Nephron progenitor cell (in vitro differentiated cells): ENCODE measurements at regions not wholly inside any gene's neighbourhood (a gene's known extent, or its start where the extent isn't known, plus 50 kb on each side); places are given as distances from the start of the nearest gene placed in this dataset.
"Not testable (repeated sequence)": the region's sequence is repeated elsewhere in the genome, so short reads cannot be mapped to it uniquely, and the experiment has no call there.

Experiments used
- DNase-seq: peaks from one replicate; pipeline ENCODE4 v3.0.0; 2021
- H3K27ac Mint-ChIP-seq: 2 replicates; pipeline ENCODE4 v1.8.0; 2021; ENCODE audit warnings: mild to moderate bottlenecking, moderate library complexity, mixed read lengths
- H3K27me3 Mint-ChIP-seq: 2 replicates; pipeline ENCODE4 v1.8.0; 2021; ENCODE audit warnings: mild to moderate bottlenecking, low read depth, mixed read lengths; ENCODE audit not compliant: poor library complexity
- H3K36me3 Mint-ChIP-seq: 2 replicates; pipeline ENCODE4 v1.8.0; 2021; ENCODE audit warnings: low read depth, mixed read lengths
- H3K4me1 Mint-ChIP-seq: 2 replicates; pipeline ENCODE4 v1.8.0; 2021; ENCODE audit warnings: mixed read lengths
- H3K4me3 Mint-ChIP-seq: 2 replicates; pipeline ENCODE4 v1.8.0; 2021; ENCODE audit warnings: mild to moderate bottlenecking, moderate library complexity, mixed read lengths
- H3K9me3 Mint-ChIP-seq: 2 replicates; pipeline ENCODE4 v1.8.0; 2021; ENCODE audit warnings: mild to moderate bottlenecking, moderate library complexity, mixed read lengths

- not testable (repeated sequence) for DNase-seq, H3K36me3 Mint-ChIP-seq, H3K27ac Mint-ChIP-seq, H3K27me3 Mint-ChIP-seq, H3K4me1 Mint-ChIP-seq, H3K9me3 Mint-ChIP-seq, H3K4me3 Mint-ChIP-seq
Observed at GRCh38 chr1:206365271-206365670, 105.0 kb upstream of the IKBKE start.

- not testable (repeated sequence) for H3K4me1 Mint-ChIP-seq, H3K36me3 Mint-ChIP-seq, H3K27me3 Mint-ChIP-seq, H3K4me3 Mint-ChIP-seq, H3K27ac Mint-ChIP-seq, DNase-seq, H3K9me3 Mint-ChIP-seq
Observed at GRCh38 chr1:206366131-206366530, 104.1 kb upstream of the IKBKE start.

GRCh38 chr1:206366772-206367171 lies 103.5 kb upstream of the IKBKE start:
- H3K27ac Mint-ChIP-seq, DNase-seq, H3K36me3 Mint-ChIP-seq, H3K4me1 Mint-ChIP-seq, H3K27me3 Mint-ChIP-seq, H3K4me3 Mint-ChIP-seq: not testable (repeated sequence)
- peaks cover 11% of the 10 kb centered on the region for H3K9me3 Mint-ChIP-seq

GRCh38 chr1:206367955-206368622 lies 102.2 kb upstream of the IKBKE start:
- H3K36me3 Mint-ChIP-seq, H3K27me3 Mint-ChIP-seq, H3K4me3 Mint-ChIP-seq, DNase-seq, H3K4me1 Mint-ChIP-seq, H3K27ac Mint-ChIP-seq: not testable (repeated sequence)
- H3K9me3 Mint-ChIP-seq, result peaks cover 11% of the 10 kb centered on the region

GRCh38 chr1:206374725-206375124 lies 95.6 kb upstream of the IKBKE start:
- H3K27ac Mint-ChIP-seq, H3K27me3 Mint-ChIP-seq, H3K4me3 Mint-ChIP-seq, DNase-seq: not testable (repeated sequence)
- H3K36me3 Mint-ChIP-seq, result peaks cover 13% of the 10 kb centered on the region
- H3K4me1 Mint-ChIP-seq, result peaks cover 13% of the 10 kb centered on the region
- H3K9me3 Mint-ChIP-seq, result peaks cover 22% of the 10 kb centered on the region

- H3K27me3 Mint-ChIP-seq, DNase-seq, H3K4me3 Mint-ChIP-seq: not testable (repeated sequence)
- Mint-ChIP-seq H3K4me1 (peaks cover 13% of the 10 kb centered on the region), H3K27ac (peak overlapping the region; percentile 75), H3K9me3 (peaks cover 18% of the 10 kb centered on the region), H3K36me3 (peaks cover 12% of the 10 kb centered on the region)
Observed at GRCh38 chr1:206375552-206375951, 94.7 kb upstream of the IKBKE start.

- not testable (repeated sequence) for H3K27ac Mint-ChIP-seq, DNase-seq, H3K36me3 Mint-ChIP-seq, H3K4me3 Mint-ChIP-seq, H3K27me3 Mint-ChIP-seq
- peaks cover 18% of the 10 kb centered on the region for H3K4me1 Mint-ChIP-seq
- H3K9me3 Mint-ChIP-seq, result peaks cover 10% of the 10 kb centered on the region
Observed at GRCh38 chr1:206378506-206378905, 91.8 kb upstream of the IKBKE start.

GRCh38 chr1:206379245-206379644 lies 91.0 kb upstream of the IKBKE start:
- not testable (repeated sequence) for H3K36me3 Mint-ChIP-seq, H3K9me3 Mint-ChIP-seq, DNase-seq, H3K27ac Mint-ChIP-seq, H3K4me3 Mint-ChIP-seq, H3K27me3 Mint-ChIP-seq
- H3K4me1 Mint-ChIP-seq, result peaks cover 13% of the 10 kb centered on the region

- not testable (repeated sequence) for H3K4me1 Mint-ChIP-seq, H3K27ac Mint-ChIP-seq, H3K36me3 Mint-ChIP-seq, H3K4me3 Mint-ChIP-seq, H3K27me3 Mint-ChIP-seq, H3K9me3 Mint-ChIP-seq, DNase-seq
Observed at GRCh38 chr1:206380163-206380790, 90.0 kb upstream of the IKBKE start.

- H3K27me3 Mint-ChIP-seq, H3K4me3 Mint-ChIP-seq, H3K27ac Mint-ChIP-seq, H3K4me1 Mint-ChIP-seq, H3K9me3 Mint-ChIP-seq, H3K36me3 Mint-ChIP-seq: not testable (repeated sequence)
- peak; percentile 6 for DNase-seq
Observed at GRCh38 chr1:206380791-206381610, 89.3 kb upstream of the IKBKE start.

- not testable (repeated sequence) for H3K36me3 Mint-ChIP-seq, H3K9me3 Mint-ChIP-seq, H3K4me3 Mint-ChIP-seq, H3K27ac Mint-ChIP-seq, H3K27me3 Mint-ChIP-seq, DNase-seq, H3K4me1 Mint-ChIP-seq
Observed at GRCh38 chr1:206384029-206384807, 86.1 kb upstream of the IKBKE start.

- DNase-seq, H3K27me3 Mint-ChIP-seq, H3K4me3 Mint-ChIP-seq, H3K27ac Mint-ChIP-seq, H3K4me1 Mint-ChIP-seq, H3K36me3 Mint-ChIP-seq, H3K9me3 Mint-ChIP-seq: not testable (repeated sequence)
Observed at GRCh38 chr1:206384891-206385290, 85.4 kb upstream of the IKBKE start.

- not testable (repeated sequence) for H3K9me3 Mint-ChIP-seq, H3K4me3 Mint-ChIP-seq, DNase-seq, H3K27me3 Mint-ChIP-seq, H3K36me3 Mint-ChIP-seq, H3K27ac Mint-ChIP-seq, H3K4me1 Mint-ChIP-seq
Observed at GRCh38 chr1:206387631-206388030, 82.6 kb upstream of the IKBKE start.

GRCh38 chr1:206391903-206392302 lies 78.4 kb upstream of the IKBKE start:
- H3K36me3 Mint-ChIP-seq, H3K27ac Mint-ChIP-seq, H3K9me3 Mint-ChIP-seq: not testable (repeated sequence)

More at GRCh38 chr1:206391903-206392302, 78.4 kb upstream of the IKBKE start:
- not testable (repeated sequence) for H3K4me3 Mint-ChIP-seq, H3K4me1 Mint-ChIP-seq, DNase-seq, H3K27me3 Mint-ChIP-seq
